ENCODE measurements at regions not wholly inside any gene's neighbourhood (a gene's known extent, or its start where the extent isn't known, plus 50 kb on each side); places are given as distances from the start of the nearest gene placed in this dataset.
"Not testable (repeated sequence)": the region's sequence is repeated elsewhere in the genome, so short reads cannot be mapped to it uniquely, and the experiment has no call there.

DNA sequence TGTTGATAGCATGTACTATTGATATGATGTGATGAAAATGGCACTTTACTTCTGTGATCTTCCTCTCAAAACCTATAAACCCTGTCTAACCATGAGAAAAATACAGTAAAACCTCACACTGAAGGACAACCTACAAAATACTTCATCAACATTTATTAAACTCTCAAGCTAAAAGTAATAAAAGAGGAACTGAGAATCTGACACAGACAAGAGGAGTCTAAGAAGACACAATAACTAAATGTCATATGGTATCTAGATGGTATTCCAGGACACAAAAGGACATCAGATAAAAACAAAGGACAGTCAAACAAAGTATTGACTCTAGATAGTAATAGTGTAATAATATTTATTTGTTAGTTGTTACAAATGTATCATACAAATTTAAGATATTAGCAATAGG, 655.3 kb downstream of the SH3BGRL start:
- DNase-seq (ENCODE audit: low read depth) = no peak

DNA sequence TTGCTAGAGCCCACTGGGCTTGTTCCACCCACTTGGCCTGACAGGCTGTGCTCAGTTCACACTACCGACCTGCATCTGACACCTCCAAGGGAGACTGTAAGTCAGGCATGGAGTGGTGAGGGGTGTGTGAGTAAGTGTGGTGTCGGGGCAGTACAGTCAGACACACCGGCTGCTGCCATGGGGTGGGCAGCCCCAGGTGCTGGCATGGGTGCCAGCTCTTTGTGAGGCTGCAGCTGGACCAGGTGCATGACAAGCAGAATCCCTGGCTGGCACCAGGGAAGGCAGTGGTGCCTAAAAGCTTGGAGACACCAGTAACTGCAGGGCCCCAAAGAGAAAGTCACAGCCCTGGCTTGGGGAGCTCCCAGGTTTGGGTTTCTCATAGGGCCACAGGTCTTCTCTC, 665.0 kb downstream of the SH3BGRL start:
- no peak for DNase-seq (ENCODE audit: low read depth)

DNA sequence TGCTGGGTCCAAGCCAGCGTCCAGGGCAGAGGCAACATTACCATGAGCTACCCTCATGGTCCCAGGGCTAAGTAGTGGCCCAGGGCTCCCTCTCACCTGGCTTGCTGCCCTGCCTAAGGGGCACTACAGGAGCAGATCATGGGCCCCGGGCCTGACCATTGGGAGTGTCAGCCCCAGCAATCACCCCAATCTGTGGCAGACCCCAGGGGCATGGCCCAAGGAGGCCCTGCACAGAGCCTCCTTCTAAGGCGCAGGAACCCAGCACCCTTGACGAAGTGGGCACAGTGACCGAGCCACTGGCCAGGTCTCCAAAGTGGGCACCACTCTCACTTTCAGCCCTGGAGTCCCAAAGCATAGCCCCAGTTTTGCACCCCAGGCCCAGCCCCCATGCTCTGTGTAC, 667.1 kb downstream of the SH3BGRL start:
- DNase-seq (ENCODE audit: low read depth) = no peak

DNA sequence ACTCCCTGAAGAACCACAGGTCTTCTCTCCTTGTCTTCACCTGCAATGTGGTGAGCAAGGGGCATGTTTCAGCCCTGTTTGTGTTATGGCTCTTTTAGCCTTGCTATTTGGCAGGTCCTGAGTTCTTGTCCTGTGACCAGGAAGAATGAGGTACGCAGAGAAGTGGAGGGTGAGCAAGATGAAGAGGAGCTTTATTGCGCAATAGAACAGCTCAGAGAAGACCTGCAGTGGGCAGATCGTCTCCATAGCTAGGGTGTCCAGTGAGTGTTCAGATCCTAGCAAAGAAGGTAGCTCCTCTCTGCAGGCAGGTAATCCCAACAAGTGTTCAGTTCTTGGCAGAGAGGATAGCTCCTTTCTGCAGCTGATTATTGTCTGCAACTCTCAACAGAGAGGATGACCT, 672.9 kb downstream of the SH3BGRL start:
- DNase-seq (ENCODE audit: low read depth) = no peak

DNA sequence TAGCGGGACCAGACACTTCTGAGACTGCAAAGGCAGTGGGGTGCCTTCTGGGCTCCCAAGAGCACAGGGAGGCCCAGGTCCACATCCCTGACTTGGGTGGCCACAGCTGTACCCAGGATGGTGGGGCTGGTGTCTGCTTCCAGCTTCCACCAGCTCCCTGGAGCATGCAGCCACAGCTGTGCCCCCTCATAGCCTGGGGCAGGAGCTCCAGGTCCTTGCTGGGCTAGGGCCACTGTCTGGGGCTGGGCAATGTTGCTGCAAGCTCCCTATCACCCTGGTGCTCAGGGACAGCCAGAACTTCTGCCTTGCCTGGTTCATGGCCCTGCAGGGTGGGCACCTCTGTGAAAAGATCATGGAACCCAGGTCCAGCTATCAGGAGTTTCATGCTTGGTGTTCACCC, 673.9 kb downstream of the SH3BGRL start:
- DNase-seq (ENCODE audit: low read depth) = no peak

DNA sequence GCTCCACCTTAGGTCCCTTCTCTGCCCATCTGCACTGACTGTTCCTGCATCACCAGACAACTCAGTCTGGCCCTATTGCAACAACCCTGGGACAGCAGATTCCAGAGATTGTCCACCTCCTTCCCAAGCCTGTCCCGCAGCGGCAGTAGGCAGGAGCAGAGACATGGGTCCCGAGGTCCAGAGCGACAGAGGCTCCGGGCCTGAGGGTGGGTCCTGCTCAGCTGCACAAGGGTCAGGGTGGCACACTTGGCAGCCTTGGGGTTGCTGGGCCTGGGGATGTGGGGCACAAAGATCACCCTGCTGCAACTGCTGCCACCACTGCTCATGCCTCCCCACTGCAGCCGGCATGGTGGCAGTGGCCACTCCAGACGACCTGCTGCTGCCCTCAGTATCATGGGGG, 674.5 kb downstream of the SH3BGRL start:
- no peak for DNase-seq (ENCODE audit: low read depth)

DNA sequence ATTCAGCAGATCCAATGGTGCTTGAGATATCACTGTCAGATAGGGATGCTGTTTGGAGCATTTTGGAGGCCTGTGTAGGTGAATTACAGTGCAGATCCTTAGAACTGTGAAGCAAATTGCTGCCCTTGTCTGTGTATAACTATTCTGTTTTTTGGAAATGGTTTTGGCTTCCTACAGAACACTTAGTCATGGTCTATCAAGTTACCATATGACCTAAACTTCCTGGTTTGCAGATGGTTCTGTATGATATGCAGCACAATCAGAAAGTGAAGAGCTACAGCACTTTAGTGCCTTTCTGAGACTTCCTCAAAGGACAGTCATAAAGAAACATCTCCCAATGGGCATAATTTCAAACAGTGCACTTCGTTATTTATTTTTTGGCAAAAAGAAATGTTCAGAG, 688.6 kb downstream of the SH3BGRL start:
- DNase-seq (ENCODE audit: low read depth) = no peak

DNA sequence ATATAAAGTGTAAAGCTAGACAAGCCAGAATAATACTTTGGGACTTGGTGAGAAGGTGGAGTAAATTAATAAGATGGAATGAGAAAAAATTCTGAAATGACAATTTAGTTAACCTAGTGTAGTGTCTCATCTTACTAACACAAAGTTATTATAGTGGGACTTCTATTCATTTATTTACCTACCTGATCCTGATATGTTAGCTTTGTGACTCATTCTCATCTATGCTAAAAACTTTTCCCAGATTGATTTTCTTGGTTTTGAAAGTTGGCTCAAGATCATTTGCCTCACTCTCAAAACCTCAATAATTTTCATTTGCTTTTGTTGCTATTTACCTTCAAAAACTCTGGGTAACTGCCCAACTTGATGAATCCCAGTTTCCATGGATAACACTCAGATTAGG, 698.6 kb downstream of the SH3BGRL start:
- DNase-seq (ENCODE audit: low read depth) = no peak

DNA sequence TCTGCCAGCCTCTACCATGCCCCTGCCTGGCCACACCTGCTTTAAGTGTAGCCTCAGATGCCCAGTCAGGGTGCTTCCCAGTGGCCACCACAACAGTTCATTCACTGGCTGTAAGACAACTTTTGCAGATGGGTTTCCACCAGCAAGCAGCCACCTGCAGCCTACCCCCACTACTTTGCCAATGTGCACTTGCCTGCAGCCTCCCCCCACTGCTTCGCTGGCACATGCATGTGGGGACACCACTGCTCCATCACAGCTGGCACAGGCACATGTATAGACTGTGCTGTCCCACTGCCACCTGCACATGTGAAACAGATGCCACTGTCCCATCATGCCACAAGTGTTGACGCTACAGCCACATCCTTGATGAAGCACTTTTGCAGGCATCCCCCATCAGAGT, 723.9 kb downstream of the SH3BGRL start:
- no peak for DNase-seq (ENCODE audit: low read depth)

DNA sequence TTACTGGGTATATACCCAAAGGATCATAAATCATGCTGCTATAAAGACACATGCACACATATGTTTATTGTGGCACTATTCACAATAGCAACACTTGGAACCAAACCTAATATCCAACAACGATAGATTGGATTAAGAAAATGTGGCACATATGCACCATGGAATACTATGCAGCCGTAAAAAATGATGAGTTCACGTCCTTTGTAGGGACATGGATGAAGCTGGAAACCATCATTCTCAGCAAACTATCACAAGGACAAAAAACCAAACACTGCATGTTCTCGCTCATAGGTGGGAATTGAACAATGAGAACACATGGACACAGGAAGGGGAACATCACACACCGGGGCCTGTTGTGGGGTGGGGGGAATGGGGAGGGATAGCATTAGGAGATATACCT, 744.0 kb downstream of the SH3BGRL start:
- not testable (repeated sequence) for DNase-seq (ENCODE audit: low read depth)

DNA sequence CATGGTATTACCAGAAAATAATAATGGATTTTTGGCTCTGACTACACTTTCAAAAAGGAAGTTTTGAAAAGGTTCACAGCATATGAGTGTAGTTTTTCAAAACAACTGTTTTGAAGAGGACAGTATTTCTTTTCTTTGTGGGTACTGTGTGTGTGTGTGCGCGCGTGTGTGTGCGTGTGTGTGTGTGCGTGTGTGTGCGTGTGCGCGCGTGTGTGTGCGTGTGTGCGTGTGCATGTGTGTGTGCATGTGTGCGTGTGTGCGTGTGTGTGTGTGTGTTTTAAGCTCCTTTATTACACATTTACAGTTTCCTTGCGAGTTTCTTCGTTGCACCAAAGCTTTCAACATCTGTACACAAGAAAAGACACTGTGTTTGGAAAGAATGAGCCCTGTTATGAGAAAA, 755.4 kb downstream of the SH3BGRL start:
- no peak for DNase-seq (ENCODE audit: low read depth)

DNA sequence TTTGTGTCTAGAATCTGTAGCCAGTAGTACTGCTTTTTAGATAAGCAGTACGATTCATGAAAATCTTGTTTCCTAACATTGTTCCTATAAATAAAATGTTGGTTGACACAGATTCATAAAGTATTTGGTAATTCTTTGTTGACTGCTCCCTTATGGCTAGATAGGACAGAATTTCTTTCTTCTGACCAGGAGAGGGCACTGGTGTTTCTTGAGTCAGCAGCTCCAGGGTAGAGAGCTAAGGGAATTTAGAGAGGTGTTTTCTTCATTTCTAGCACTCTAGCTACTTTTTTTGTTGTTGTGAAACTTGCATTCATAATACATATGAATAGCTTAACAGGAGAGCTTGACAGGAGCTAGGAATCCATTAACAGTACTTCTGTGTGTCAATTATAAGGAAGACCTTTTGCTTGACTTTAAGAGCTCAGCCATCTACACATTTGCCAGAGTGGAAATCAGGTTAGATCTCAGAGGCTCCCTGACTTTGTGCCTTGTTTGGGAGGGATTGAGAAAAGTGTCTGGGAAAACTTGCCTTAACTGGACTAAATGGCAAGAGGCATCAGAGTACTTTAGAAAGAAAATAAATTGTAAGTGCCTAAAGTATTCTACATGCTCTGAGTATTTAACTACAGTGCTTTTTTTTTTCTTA, 756.1 kb downstream of the SH3BGRL start:
- peak; percentile 9 for DNase-seq (ENCODE audit: low read depth)

DNA sequence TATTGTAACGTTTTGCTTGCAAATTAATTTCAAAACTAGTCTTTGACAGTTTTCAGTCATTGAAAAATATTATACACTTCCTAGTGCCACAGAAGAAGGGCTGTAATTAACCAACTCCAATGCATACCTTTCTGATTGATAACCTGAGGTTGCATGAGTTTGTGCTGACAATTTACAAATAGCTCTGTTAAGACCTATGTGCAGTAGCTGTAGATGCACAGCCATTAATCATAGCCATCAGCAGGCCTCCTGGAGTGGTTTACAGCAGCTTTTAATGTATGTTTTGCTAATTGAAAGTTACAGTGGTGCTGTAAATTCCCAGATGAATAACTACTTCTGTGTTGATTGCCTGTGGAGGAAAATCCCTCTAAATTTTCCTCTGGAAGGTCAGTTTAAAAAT, 758.1 kb downstream of the SH3BGRL start:
- DNase-seq (ENCODE audit: low read depth) = no peak

DNA sequence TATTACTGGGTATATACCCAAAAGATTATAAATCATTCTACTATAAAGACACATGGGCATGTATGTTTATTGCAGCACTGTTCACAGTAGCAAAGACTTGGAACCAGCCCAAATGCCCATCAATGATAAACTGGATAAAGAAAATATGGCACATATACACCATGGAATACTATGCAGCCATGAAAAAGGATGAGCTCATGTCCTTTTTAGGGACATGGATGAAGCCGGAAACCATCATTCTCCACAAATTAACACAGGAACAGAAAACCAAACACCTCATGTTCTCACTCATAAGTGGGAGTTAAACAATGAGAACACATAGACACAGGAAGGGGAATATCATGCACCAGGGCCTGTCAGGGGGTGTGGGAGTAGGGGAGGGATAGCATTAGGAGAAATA, 772.5 kb downstream of the SH3BGRL start:
- not testable (repeated sequence) for DNase-seq (ENCODE audit: low read depth)

DNA sequence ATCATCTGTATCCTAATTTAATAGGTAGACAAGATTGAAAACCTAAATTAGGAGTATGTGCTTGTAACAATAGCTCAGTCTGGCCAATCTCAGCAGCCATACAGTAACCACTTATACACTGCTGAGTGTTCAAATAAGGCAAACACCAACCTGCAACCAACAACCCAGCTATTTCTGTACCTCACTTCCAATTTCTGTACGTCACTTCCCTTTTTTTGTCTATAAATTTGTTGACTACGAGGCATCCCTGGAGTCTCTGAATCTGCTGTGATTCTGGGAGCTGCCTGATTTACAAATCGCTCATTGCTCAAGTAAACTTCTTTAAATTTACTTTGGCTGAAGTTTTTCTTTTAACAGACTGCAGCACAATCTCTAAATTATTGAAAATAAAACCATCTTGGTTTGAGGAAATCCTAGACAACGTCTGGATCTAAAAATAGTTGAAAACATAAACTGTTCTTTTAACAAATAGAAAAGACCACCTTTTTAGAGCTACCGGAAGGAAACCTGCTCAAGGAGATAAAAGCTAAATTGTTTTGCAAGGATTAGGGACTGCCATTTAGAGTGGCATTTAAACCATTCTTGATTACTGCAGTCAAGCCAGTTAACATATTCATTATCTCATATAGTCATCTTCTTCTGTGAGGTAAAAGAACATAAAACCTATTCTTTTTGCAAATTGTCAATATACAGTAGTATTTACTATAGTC, 778.1 kb downstream of the SH3BGRL start:
- no peak for DNase-seq (ENCODE audit: low read depth)

DNA sequence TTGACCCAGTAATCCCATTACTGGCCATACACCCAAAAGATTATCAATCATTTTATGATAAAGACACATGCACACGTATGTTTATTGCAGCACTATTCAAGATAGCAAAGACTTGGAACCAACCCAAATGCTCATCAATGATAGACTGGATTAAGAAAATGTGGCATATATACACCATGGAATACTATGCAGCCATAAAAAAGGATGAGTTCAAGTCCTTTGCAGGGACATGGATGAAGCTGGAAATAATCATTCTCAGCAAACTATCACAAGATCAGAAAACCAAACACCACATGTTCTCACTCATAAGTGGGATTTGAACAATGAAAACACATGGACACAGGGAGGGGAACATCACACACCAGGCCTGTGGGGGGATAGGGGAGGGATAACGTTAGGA, 785.3 kb downstream of the SH3BGRL start:
- not testable (repeated sequence) for DNase-seq (ENCODE audit: low read depth)

DNA sequence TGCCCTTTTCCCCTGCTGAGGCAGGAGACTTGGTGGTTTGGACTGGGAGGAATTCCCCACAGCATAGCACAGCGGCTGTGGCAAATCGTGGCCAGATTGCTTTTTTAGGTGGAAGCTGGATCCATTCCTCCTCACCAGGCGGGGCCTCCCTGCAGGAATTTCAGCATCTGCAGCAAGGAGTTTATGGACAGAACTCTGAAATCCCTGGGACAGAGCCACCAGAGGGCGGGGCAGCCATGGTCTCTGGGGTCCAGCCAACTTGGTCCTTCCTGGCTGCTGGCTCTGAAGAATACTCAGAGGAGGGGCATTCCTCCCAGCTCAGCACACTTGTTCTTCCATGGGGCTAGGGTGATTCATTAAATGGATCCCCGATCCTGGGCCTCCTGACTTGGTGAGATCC, 794.3 kb downstream of the SH3BGRL start:
- no peak for DNase-seq (ENCODE audit: low read depth)

DNA sequence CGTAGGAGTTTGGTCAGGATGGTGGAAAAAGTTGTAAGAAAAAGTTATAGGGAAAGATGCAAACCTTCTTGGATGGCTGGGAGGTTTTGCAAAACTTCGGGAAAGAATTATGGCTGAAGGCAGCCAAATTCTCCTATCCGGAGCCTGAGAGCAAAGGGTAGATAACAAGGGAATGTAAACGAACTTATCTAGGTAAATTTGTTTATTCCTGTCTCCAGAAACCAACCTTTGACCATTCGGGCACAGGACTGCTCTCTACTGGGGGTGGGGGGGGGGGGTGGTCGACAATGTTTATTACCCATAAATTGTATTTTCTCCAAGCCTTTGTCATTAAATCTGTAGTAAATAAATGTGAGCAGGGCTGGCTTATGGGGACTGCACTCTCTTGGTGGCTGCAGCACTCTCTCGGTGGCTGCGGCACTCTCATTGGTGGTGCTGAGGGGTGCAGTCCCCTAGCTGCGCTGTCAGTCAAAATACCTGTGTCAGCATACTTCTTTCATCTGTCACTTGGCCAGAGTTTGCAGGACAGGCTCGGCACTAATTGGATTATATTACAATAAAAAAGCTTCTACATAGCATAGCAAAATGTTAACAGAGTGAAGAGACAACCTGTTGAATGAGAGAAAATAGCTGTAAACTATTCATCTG, 827.8 kb downstream of the SH3BGRL start:
- no peak for DNase-seq (ENCODE audit: low read depth)

DNA sequence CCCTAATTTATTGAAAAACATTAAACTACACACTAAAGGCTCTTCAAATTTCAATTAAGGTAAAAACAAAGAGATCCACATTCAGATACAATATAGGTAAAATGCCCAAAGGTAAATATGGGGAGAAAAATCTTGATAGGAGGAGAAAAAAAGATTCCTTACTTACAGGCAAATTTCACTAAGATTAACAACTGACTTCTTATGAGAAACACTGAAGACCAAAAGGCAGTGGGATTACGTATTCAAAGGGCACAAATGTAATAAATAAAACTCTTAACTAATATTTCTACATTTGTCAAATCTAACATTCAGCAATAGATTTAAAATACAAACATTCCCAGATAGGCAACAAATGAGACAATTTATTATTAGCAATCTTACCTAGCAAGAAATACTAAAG, 829.3 kb downstream of the SH3BGRL start:
- no peak for DNase-seq (ENCODE audit: low read depth)

DNA sequence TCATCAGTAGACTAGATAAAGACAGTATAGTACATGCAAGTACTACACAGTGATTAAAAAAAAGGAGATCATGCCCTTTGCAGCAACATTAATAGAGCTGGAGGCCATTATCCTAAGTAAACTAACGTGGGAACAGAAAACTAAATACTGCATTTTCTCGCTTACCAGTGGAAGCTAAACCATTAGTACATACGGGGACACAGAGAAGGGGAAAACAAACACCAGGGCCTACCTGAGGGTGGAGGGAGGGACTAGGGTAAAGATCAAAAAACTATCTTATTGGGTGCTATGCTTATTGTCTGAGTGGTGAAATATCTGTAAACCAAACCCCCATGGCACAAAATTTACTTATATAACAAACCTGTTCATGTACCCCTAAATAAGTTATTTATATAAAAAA, 836.9 kb downstream of the SH3BGRL start:
- no peak for DNase-seq (ENCODE audit: low read depth)

DNA sequence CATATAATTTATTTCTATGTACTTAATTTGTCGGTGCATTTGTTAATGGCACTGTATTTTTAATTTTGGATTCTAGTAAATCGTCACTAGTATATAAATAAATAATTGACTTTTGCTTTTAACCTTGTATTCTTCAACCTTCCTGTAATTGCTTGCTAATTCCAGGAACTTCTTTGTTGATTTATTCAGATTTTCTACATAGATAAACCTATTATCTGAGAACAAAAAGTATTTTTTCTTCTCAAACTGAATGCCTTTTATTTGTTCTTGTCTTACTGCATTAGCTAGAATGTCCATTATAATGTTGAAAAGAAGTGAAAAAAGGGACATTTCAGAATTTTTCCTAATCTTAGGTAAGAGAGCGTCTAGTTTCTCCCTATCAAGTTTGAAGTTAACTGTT, 839.1 kb downstream of the SH3BGRL start:
- DNase-seq (ENCODE audit: low read depth) = no peak

DNA sequence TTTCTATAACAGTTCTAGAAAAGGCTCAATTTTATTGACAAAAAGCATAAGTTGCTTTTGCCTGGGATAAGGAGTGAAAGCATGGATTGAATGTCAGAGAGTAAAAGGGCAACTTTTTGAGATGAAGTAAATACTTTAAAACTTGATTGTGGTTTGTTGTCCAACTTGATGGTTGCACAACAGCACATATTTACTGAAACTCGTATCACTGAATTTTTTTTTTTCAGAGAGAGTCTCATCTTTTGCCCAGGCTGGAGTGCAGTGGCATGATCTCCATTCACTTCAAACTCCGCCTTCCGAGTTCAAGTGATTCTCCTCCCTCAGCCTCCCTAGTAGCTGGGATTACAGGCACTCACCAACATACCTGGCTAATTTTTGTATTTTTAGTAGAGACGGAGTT, 856.8 kb downstream of the SH3BGRL start:
- DNase-seq (ENCODE audit: low read depth) = no peak

DNA sequence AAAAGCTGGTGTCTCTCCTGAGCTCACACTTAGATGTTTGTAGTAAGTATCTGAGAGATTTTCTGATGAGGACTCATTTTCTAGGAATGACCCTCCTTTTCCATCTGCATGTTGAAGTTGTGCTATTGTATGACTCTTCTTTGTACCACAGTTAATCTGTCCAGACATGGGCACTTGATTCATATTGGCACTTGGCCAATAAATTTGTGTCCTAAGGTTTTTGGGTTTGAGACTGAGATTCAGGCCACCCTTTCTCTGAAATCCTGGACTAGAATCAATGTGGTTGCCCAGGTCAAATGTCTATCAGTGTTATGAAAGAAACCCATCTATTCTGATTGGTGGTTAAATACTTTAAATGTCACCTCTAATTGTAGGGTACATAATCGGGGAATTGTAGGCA, 869.0 kb downstream of the SH3BGRL start:
- DNase-seq (ENCODE audit: low read depth) = no peak

DNA sequence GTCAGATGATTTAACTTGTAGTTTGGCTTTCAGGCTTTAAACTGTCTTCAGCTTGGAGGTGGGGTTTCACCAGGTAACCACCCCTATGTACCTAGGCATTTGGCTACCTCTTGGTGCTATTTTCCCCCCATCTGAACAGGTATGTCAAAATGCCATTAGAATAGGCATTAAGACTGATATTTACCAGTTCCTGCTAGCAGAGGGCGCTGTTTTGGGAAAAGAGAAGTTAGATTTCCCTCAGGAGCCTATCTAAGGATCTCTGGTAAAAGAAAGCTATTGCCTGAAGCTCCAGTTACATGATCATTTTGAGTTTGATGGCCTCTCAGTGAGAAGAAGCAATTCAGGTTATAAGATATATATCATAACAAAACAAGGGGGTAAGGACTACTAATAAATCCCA, 879.1 kb downstream of the SH3BGRL start:
- DNase-seq (ENCODE audit: low read depth) = no peak

Measured in iris pigment epithelial cell (primary cell).